HEK293 (cell line): ENCODE measurements at regions not wholly inside any gene's neighbourhood (a gene's known extent, or its start where the extent isn't known, plus 50 kb on each side); places are given as distances from the start of the nearest gene placed in this dataset.

Experiments used
- CTCF ChIA-PET: fragments of 350-600 bp; formaldehyde crosslinking; extraction: SDS; loops from one replicate; lab custom pipeline; 2021; ENCODE audit warnings: antibody characterized with exemption; lab: Yijun Ruan, JAX
- POLR2A ChIA-PET: fragments of 300-600 bp; formaldehyde crosslinking; extraction: SDS; loops from one replicate; lab custom pipeline; 2020; ENCODE audit warnings: antibody characterized with exemption, inconsistent platforms; lab: Yijun Ruan, JAX
- H3K27ac ChIP-seq: fragments of 200-500 bp; sonication (Bioruptor generic); 2 replicates; pipeline ENCODE4 v1.5.1; 2014; ENCODE audit warnings: low read depth, low read length, control low read depth, inconsistent platforms; ENCODE audit errors: extremely low read depth
- H3K36me3 ChIP-seq, 2 experiments: fragments of 200-500 bp in 1 of 2; sonication (Bioruptor generic) in 1 of 2; 1 replicate in 1 of 2; 2 replicates in 1 of 2; pipeline ENCODE4 v1.5.1; 2014 to 2017; ENCODE audit warnings: inconsistent platforms in 2 of 2, low read length in 2 of 2; ENCODE audit not compliant: control insufficient read depth in 2 of 2, insufficient read depth in 1 of 2
- H3K4me1 ChIP-seq: fragments of 200-500 bp; sonication (Bioruptor generic); 2 replicates; pipeline ENCODE4 v1.5.1; 2014; ENCODE audit warnings: mild to moderate bottlenecking, low read length, inconsistent platforms; ENCODE audit not compliant: control insufficient read depth, insufficient read depth
- H3K4me3 ChIP-seq: 2 replicates; pipeline ENCODE4 v1.5.1; 2011; ENCODE audit warnings: low read depth, mild to moderate bottlenecking, control low read depth, low read length, moderate library complexity
- H3K9me3 ChIP-seq: fragments of 200-500 bp; sonication (Bioruptor generic); 2 replicates; pipeline ENCODE4 v1.5.1; 2014; ENCODE audit warnings: low read depth, low read length, inconsistent platforms; ENCODE audit not compliant: control insufficient read depth, insufficient read depth
- EGR2 ChIP-seq: fragments of 450-650 bp; formaldehyde crosslinking; IDR thresholded peaks from 2 replicates; pipeline ENCODE4 v1.5.1; 2016; ENCODE audit warnings: low read depth, missing biosample characterization, missing genetic modification characterization
- INSM2 ChIP-seq: fragments of 450-650 bp; formaldehyde crosslinking; IDR thresholded peaks from 2 replicates; pipeline ENCODE4 v1.5.1; 2016; ENCODE audit warnings: missing biosample characterization, missing genetic modification characterization
- KLF1 ChIP-seq: fragments of 450-650 bp; formaldehyde crosslinking; IDR thresholded peaks from 2 replicates; pipeline ENCODE4 v1.5.1; 2016; ENCODE audit warnings: missing biosample characterization, missing genetic modification characterization
- KLF8 ChIP-seq: fragments of 450-650 bp; formaldehyde crosslinking; IDR thresholded peaks from 2 replicates; pipeline ENCODE4 v1.5.1; 2016; ENCODE audit warnings: missing biosample characterization, missing genetic modification characterization
- PRDM1 ChIP-seq: fragments of 450-650 bp; formaldehyde crosslinking; IDR thresholded peaks from 2 replicates; pipeline ENCODE4; 2016; ENCODE audit warnings: missing biosample characterization, missing genetic modification characterization
- PRDM4 ChIP-seq: fragments of 450-650 bp; formaldehyde crosslinking; IDR thresholded peaks from 2 replicates; pipeline ENCODE4 v1.5.1; 2017; ENCODE audit warnings: missing biosample characterization, missing genetic modification characterization
- SALL2 ChIP-seq: fragments of 450-650 bp; formaldehyde crosslinking; IDR thresholded peaks from 2 replicates; pipeline ENCODE4 v1.5.0; 2017; ENCODE audit warnings: missing biosample characterization, mild to moderate bottlenecking, missing genetic modification characterization, borderline replicate concordance
- YY1 ChIP-seq: fragments of 450-650 bp; formaldehyde crosslinking; IDR thresholded peaks from 2 replicates; pipeline ENCODE4 v1.5.1; 2018; ENCODE audit warnings: missing biosample characterization, missing genetic modification characterization
- ZBTB20 ChIP-seq: fragments of 450-650 bp; formaldehyde crosslinking; IDR thresholded peaks from 2 replicates; pipeline ENCODE4 v1.5.1; 2016; ENCODE audit warnings: missing biosample characterization, missing genetic modification characterization
- ZFP69B ChIP-seq: fragments of 450-650 bp; formaldehyde crosslinking; IDR thresholded peaks from 2 replicates; pipeline ENCODE4 v1.5.1; 2016; ENCODE audit warnings: missing biosample characterization, missing genetic modification characterization
- ZNF16 ChIP-seq: fragments of 450-650 bp; formaldehyde crosslinking; IDR thresholded peaks from 2 replicates; pipeline ENCODE4 v1.5.1; 2016; ENCODE audit warnings: low read depth, missing biosample characterization, missing genetic modification characterization
- ZNF558 ChIP-seq: fragments of 450-650 bp; formaldehyde crosslinking; IDR thresholded peaks from 2 replicates; pipeline ENCODE4 v1.5.1; 2016; ENCODE audit warnings: missing biosample characterization, missing genetic modification characterization
- ZNF585B ChIP-seq: fragments of 450-650 bp; formaldehyde crosslinking; IDR thresholded peaks from 2 replicates; pipeline ENCODE4 v1.5.1; 2016; ENCODE audit warnings: missing biosample characterization, missing genetic modification characterization
- ZNF654 ChIP-seq: fragments of 450-650 bp; formaldehyde crosslinking; IDR thresholded peaks from 2 replicates; pipeline ENCODE4 v1.5.1; 2016; ENCODE audit warnings: low read depth, missing biosample characterization, missing genetic modification characterization
- ZNF670 ChIP-seq: fragments of 450-650 bp; formaldehyde crosslinking; IDR thresholded peaks from 2 replicates; pipeline ENCODE4 v1.5.1; 2016; ENCODE audit warnings: missing biosample characterization, missing genetic modification characterization, low read depth
- TF ChIP-seq, protein P1 (sequence below): fragments of 450-650 bp; IDR thresholded peaks from 2 replicates; pipeline ENCODE4 v1.5.1; 2018; ENCODE audit warnings: missing biosample characterization, missing genetic modification characterization
- TF ChIP-seq, protein P2 (sequence below): fragments of 450-650 bp; formaldehyde crosslinking; IDR thresholded peaks from 2 replicates; pipeline ENCODE4 v1.5.1; 2016; ENCODE audit warnings: missing biosample characterization, missing genetic modification characterization
- TF ChIP-seq, protein P3 (sequence below): fragments of 450-650 bp; formaldehyde crosslinking; IDR thresholded peaks from 2 replicates; pipeline ENCODE4 v1.5.1; 2016; ENCODE audit warnings: missing biosample characterization, missing genetic modification characterization

GRCh38 chr4:41442810-41443209 is 95.1 kb upstream of the LIMCH1 start (continued):
- TF ChIP-seq, protein P1, sequence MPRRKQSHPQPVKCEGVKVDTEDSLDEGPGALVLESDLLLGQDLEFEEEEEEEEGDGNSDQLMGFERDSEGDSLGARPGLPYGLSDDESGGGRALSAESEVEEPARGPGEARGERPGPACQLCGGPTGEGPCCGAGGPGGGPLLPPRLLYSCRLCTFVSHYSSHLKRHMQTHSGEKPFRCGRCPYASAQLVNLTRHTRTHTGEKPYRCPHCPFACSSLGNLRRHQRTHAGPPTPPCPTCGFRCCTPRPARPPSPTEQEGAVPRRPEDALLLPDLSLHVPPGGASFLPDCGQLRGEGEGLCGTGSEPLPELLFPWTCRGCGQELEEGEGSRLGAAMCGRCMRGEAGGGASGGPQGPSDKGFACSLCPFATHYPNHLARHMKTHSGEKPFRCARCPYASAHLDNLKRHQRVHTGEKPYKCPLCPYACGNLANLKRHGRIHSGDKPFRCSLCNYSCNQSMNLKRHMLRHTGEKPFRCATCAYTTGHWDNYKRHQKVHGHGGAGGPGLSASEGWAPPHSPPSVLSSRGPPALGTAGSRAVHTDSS (tag by site-specific recombination) = no peak
- TF ChIP-seq ZNF558 (tag by site-specific recombination) (no peak), ZFP69B (no peak), KLF1 (tag by site-specific recombination) (no peak), INSM2 (tag by site-specific recombination) (no peak)

DNA sequence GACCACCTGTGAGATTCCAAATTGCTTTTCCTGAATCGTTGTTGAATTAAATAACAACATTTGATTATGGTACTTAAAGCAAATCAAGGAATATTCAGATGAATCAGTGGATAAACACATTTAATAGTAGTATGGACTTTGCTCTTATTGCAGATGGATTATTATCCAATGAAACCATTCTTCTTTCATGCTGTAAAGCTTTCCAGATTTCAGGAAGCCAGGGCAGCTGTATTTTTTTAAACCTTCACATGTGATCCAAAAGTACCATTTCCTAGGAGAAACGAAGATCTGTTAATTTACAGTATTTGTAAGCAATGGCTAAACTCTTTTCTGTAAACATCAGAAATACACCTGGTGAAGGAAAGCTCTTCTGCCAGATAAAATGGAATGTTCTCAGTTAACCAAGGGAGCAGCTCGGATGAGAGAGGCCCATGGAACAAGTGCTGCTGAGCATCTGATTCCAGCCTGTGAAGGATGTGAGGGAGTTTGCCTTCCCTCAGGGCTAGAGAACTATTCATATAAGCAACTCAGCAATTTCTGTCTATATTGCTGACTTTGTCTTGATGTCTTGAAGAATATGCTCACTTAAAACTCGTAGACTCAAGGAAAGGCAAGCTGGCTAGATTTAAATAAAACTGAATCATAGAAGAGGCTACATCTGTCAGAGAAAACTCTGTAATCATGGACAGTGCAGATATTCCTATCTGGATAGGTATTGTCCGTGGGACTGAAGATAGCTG is 94.4 kb upstream of the LIMCH1 start:
- TF ChIP-seq PRDM4 (tag by site-specific recombination) (no peak), ZBTB20 (tag by site-specific recombination) (peak; percentile 53; the same call in 1 of the 2 replicates), SALL2 (tag by site-specific recombination) (no peak)
- ChIA-PET CTCF (interaction anchor here (0.8 kb wide), 1 partner anchor 20 kb away, joined by 3 read pairs; no protein-coding TSS in a partner anchor), POLR2A (no interaction called here)
- Histone ChIP-seq H3K36me3 (no peaks in the 10 kb centered on the region), H3K9me3 (no peaks in the 10 kb centered on the region), H3K27ac (no peak overlapping the region), H3K4me1 (peaks cover 3% of the 10 kb centered on the region; the same call in 1 of the 2 replicates), H3K4me3 (no peak overlapping the region)

DNA sequence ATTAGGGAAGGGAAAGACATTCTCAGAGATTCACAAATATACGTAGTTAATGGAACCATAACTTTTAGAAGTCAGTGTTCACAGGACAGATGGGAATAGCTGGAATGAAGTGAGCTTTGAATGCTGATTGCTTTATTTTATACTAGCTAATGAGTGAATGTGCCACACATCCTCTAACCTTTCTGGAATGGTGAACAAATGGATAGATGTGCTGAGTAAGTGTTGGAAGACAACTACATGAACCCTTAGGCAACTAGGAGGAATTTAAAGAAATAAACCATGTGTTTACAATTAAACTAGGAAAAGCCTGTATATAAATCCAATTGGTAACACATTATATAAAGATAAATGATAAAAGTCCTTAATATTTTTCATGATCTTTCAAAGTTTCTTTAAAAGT is 91.6 kb upstream of the LIMCH1 start:
- Histone ChIP-seq H3K4me1 (peaks cover 3% of the 10 kb centered on the region; the same call in 1 of the 2 replicates), H3K9me3 (no peaks in the 10 kb centered on the region), H3K27ac (no peak overlapping the region), H3K4me3 (no peak overlapping the region), H3K36me3 (no peaks in the 10 kb centered on the region)
- CTCF ChIA-PET = interaction anchor here (0.6 kb wide), 1 partner anchor 298 kb away, joined by 3 read pairs; no protein-coding TSS in a partner anchor
- no peak for TF ChIP-seq YY1
- no peak for TF ChIP-seq KLF8 (tag by site-specific recombination)
- TF ChIP-seq, protein P2, sequence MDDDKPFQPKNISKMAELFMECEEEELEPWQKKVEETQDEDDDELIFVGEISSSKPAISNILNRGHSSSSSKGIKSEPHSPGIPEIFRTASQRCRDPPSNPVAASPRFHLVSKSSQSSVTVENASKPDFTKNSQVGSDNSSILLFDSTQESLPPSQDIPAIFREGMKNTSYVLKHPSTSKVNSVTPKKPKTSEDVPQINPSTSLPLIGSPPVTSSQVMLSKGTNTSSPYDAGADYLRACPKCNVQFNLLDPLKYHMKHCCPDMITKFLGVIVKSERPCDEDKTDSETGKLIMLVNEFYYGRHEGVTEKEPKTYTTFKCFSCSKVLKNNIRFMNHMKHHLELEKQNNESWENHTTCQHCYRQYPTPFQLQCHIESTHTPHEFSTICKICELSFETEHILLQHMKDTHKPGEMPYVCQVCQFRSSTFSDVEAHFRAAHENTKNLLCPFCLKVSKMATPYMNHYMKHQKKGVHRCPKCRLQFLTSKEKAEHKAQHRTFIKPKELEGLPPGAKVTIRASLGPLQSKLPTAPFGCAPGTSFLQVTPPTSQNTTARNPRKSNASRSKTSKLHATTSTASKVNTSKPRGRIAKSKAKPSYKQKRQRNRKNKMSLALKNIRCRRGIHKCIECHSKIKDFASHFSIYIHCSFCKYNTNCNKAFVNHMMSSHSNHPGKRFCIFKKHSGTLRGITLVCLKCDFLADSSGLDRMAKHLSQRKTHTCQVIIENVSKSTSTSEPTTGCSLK (tag by site-specific recombination) = no peak
- TF ChIP-seq ZNF654 (tag by site-specific recombination) = no peak
- TF ChIP-seq, protein P3, sequence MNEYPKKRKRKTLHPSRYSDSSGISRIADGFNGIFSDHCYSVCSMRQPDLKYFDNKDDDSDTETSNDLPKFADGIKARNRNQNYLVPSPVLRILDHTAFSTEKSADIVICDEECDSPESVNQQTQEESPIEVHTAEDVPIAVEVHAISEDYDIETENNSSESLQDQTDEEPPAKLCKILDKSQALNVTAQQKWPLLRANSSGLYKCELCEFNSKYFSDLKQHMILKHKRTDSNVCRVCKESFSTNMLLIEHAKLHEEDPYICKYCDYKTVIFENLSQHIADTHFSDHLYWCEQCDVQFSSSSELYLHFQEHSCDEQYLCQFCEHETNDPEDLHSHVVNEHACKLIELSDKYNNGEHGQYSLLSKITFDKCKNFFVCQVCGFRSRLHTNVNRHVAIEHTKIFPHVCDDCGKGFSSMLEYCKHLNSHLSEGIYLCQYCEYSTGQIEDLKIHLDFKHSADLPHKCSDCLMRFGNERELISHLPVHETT = no peak
- no peak for TF ChIP-seq ZNF585B
- no peak for TF ChIP-seq INSM2 (tag by site-specific recombination)
- TF ChIP-seq PRDM1 (tag by site-specific recombination) = no peak
- TF ChIP-seq EGR2 (tag by site-specific recombination) = no peak
- TF ChIP-seq ZNF16 = no peak
- TF ChIP-seq ZNF670 = no peak
- POLR2A ChIA-PET = no interaction called here
